Neural progenitor cell (in vitro differentiated cells): ENCODE measurements at regions not wholly inside any gene's neighbourhood (a gene's known extent, or its start where the extent isn't known, plus 50 kb on each side); places are given as distances from the start of the nearest gene placed in this dataset.

Source experiments
- DNase-seq: peaks from one replicate; pipeline ENCODE4 v3.0.0-alpha.2; 2016; ENCODE audit warnings: low spot score
- H2AFZ ChIP-seq: fragments of 200-600 bp; sonication (generic); replicated peaks from 2 replicates; pipeline ENCODE4 v1.6.1; 2016; ENCODE audit warnings: antibody characterized with exemption
- H3F3A ChIP-seq: fragments of 200-600 bp; sonication (generic); 2 replicates; pipeline ENCODE4 v1.6.1; 2016; ENCODE audit warnings: antibody characterized with exemption, low read depth
- H3K27ac ChIP-seq: fragments of 200-600 bp; sonication (generic); 2 replicates; pipeline ENCODE4 v1.5.1; 2016; ENCODE audit warnings: mild to moderate bottlenecking
- H3K27me3 ChIP-seq: fragments of 200-600 bp; sonication (generic); 2 replicates; pipeline ENCODE4 v1.6.1; 2016; ENCODE audit warnings: mild to moderate bottlenecking, moderate library complexity
- H3K36me3 ChIP-seq: fragments of 200-600 bp; sonication (generic); 2 replicates; pipeline ENCODE4 v1.5.1; 2016
- H3K4me1 ChIP-seq: fragments of 200-600 bp; sonication (generic); 2 replicates; pipeline ENCODE4 v1.6.1; 2016; ENCODE audit warnings: mixed run types
- H3K4me2 ChIP-seq: fragments of 200-600 bp; sonication (generic); 2 replicates; pipeline ENCODE4 v1.6.1; 2016
- H3K4me3 ChIP-seq: fragments of 200-600 bp; sonication (generic); 2 replicates; pipeline ENCODE4 v1.5.1; 2016
- H3K79me2 ChIP-seq: fragments of 200-600 bp; sonication (generic); 2 replicates; pipeline ENCODE4 v1.6.1; 2016; ENCODE audit warnings: low read depth
- H3K9ac ChIP-seq: fragments of 200-600 bp; sonication (generic); 2 replicates; pipeline ENCODE4 v1.6.1; 2016
- H3K9me3 ChIP-seq: fragments of 200-600 bp; sonication (generic); 2 replicates; pipeline ENCODE4 v1.5.1; 2016; ENCODE audit warnings: low read depth
- H4K20me1 ChIP-seq: fragments of 200-600 bp; sonication (generic); 2 replicates; pipeline ENCODE4 v1.6.1; 2016; ENCODE audit warnings: low read depth
- H3K27ac Mint-ChIP-seq: 3 replicates; pipeline ENCODE4 v1.8.0; 2021; ENCODE audit warnings: mixed read lengths
- H3K27me3 Mint-ChIP-seq: 2 replicates; pipeline ENCODE4 v1.8.0; 2022; ENCODE audit warnings: low read depth, mild to moderate bottlenecking, inconsistent platforms, moderate library complexity, mixed read lengths; ENCODE audit not compliant: insufficient read depth
- H3K36me3 Mint-ChIP-seq: 3 replicates; pipeline ENCODE4 v1.8.0; 2021; ENCODE audit warnings: mixed read lengths
- H3K4me1 Mint-ChIP-seq: 3 replicates; pipeline ENCODE4 v1.8.0; 2021; ENCODE audit warnings: mixed read lengths
- H3K4me3 Mint-ChIP-seq: 3 replicates; pipeline ENCODE4 v1.8.0; 2021; ENCODE audit warnings: mild to moderate bottlenecking, moderate library complexity, mixed read lengths
- H3K9me3 Mint-ChIP-seq: 3 replicates; pipeline ENCODE4 v1.8.0; 2020; ENCODE audit warnings: mixed read lengths
- CTCF ChIP-seq: fragments of 200-600 bp; sonication (generic); IDR thresholded peaks from 2 replicates; pipeline ENCODE4 v1.5.1; 2017; ENCODE audit warnings: antibody characterized with exemption, mild to moderate bottlenecking
- EZH2 ChIP-seq: fragments of 200-600 bp; sonication (generic); IDR thresholded peaks from 2 replicates; pipeline ENCODE4 v1.6.1; 2017; ENCODE audit warnings: antibody characterized with exemption, mild to moderate bottlenecking, moderate library complexity
- EZH2phosphoT487 ChIP-seq: fragments of 200-600 bp; sonication (generic); IDR thresholded peaks from 2 replicates; pipeline ENCODE4 v1.6.1; 2017; ENCODE audit warnings: antibody characterized with exemption

- H3K27ac ChIP-seq = no peak overlapping the region
- no peak for DNase-seq
- H3F3A ChIP-seq = peaks cover 10% of the 10 kb centered on the region
- Mint-ChIP-seq H3K9me3 (no peaks in the 10 kb centered on the region), H3K27ac (no peak overlapping the region), H3K4me1 (peaks cover 34% of the 10 kb centered on the region), H3K4me3 (no peak overlapping the region), H3K27me3 (peaks cover 5% of the 10 kb centered on the region), H3K36me3 (peaks cover 11% of the 10 kb centered on the region)
- peaks cover 7% of the 10 kb centered on the region for H3K4me1 ChIP-seq
- no peaks in the 10 kb centered on the region for H3K36me3 ChIP-seq
- no peaks in the 10 kb centered on the region for H4K20me1 ChIP-seq
- TF ChIP-seq EZH2 = no peak
- no peak for TF ChIP-seq CTCF
- no peak for TF ChIP-seq EZH2phosphoT487
- H3K79me2 ChIP-seq = no peaks in the 10 kb centered on the region
- H3K9ac ChIP-seq = no peak overlapping the region
- no peak overlapping the region for H3K4me2 ChIP-seq
- H3K27me3 ChIP-seq = no peaks in the 10 kb centered on the region
- H2AFZ ChIP-seq = no peak overlapping the region
- H3K4me3 ChIP-seq = no peak overlapping the region
- H3K9me3 ChIP-seq = no peaks in the 10 kb centered on the region
Observed at GRCh38 chr5:124626053-124626452, 120.4 kb downstream of the ZNF608 start.

GRCh38 chr5:124623265-124623664 is 123.2 kb downstream of the ZNF608 start:
- H3K27ac Mint-ChIP-seq = no peak overlapping the region
- TF ChIP-seq EZH2 (no peak), EZH2phosphoT487 (no peak), CTCF (no peak)
- Histone ChIP-seq H3K27me3 (no peaks in the 10 kb centered on the region), H3K4me3 (no peak overlapping the region), H3K79me2 (no peaks in the 10 kb centered on the region), H3K4me1 (peaks cover 9% of the 10 kb centered on the region), H3K27ac (no peak overlapping the region), H2AFZ (no peak overlapping the region), H4K20me1 (no peaks in the 10 kb centered on the region), H3K9me3 (no peaks in the 10 kb centered on the region), H3F3A (peaks cover 7% of the 10 kb centered on the region), H3K9ac (no peak overlapping the region), H3K4me2 (no peak overlapping the region), H3K36me3 (no peaks in the 10 kb centered on the region)
- H3K27me3 Mint-ChIP-seq = no peaks in the 10 kb centered on the region
- no peaks in the 10 kb centered on the region for H3K9me3 Mint-ChIP-seq
- peaks cover 7% of the 10 kb centered on the region for H3K4me1 Mint-ChIP-seq
- no peak for DNase-seq
- no peak overlapping the region for H3K4me3 Mint-ChIP-seq
- H3K36me3 Mint-ChIP-seq = no peaks in the 10 kb centered on the region

- no peaks in the 10 kb centered on the region for H4K20me1 ChIP-seq
- no peaks in the 10 kb centered on the region for H3K79me2 ChIP-seq
- peaks cover 7% of the 10 kb centered on the region for H3F3A ChIP-seq
- H3K4me3 ChIP-seq = no peak overlapping the region
- H3K4me1 ChIP-seq = peaks cover 9% of the 10 kb centered on the region
- Mint-ChIP-seq H3K4me1 (peaks cover 3% of the 10 kb centered on the region), H3K36me3 (no peaks in the 10 kb centered on the region), H3K4me3 (no peak overlapping the region), H3K9me3 (no peaks in the 10 kb centered on the region), H3K27ac (no peak overlapping the region), H3K27me3 (no peaks in the 10 kb centered on the region)
- H3K4me2 ChIP-seq = no peak overlapping the region
- DNase-seq = no peak
- TF ChIP-seq CTCF (no peak), EZH2phosphoT487 (no peak), EZH2 (no peak)
- no peak overlapping the region for H3K9ac ChIP-seq
- no peak overlapping the region for H3K27ac ChIP-seq
- H3K27me3 ChIP-seq = no peaks in the 10 kb centered on the region
- H2AFZ ChIP-seq = no peak overlapping the region
- H3K36me3 ChIP-seq = no peaks in the 10 kb centered on the region
- H3K9me3 ChIP-seq = no peaks in the 10 kb centered on the region
Observed at GRCh38 chr5:124622851-124623250, 123.6 kb downstream of the ZNF608 start.

- Histone ChIP-seq H3K27ac (no peak overlapping the region), H3F3A (peaks cover 7% of the 10 kb centered on the region), H3K9ac (no peak overlapping the region), H2AFZ (no peak overlapping the region), H4K20me1 (no peaks in the 10 kb centered on the region), H3K79me2 (no peaks in the 10 kb centered on the region), H3K4me1 (peaks cover 12% of the 10 kb centered on the region), H3K27me3 (no peaks in the 10 kb centered on the region), H3K9me3 (no peaks in the 10 kb centered on the region), H3K36me3 (no peaks in the 10 kb centered on the region), H3K4me3 (no peak overlapping the region), H3K4me2 (no peak overlapping the region)
- Mint-ChIP-seq H3K9me3 (no peaks in the 10 kb centered on the region), H3K36me3 (no peaks in the 10 kb centered on the region), H3K4me3 (no peak overlapping the region), H3K27me3 (no peaks in the 10 kb centered on the region), H3K27ac (no peak overlapping the region), H3K4me1 (no peaks in the 10 kb centered on the region)
- TF ChIP-seq CTCF (no peak), EZH2 (no peak), EZH2phosphoT487 (no peak)
- DNase-seq = no peak
Observed at GRCh38 chr5:124621279-124621678, 125.2 kb downstream of the ZNF608 start.
